SHP77 (cell line): ENCODE measurements at regions not wholly inside any gene's neighbourhood (a gene's known extent, or its start where the extent isn't known, plus 50 kb on each side); places are given as distances from the start of the nearest gene placed in this dataset.

Source experiments
- DNase-seq, 2 experiments: peaks; one replicate each; lab custom pipeline; 2025; lab: John Stamatoyannopoulos, UW

- no peak for DNase-seq
These were observed 973.5 kb upstream of the GOT2 start for GRCh38 chr16:59707436-59708226.

- DNase-seq, result no peak
These were observed 968.1 kb upstream of the GOT2 start for GRCh38 chr16:59701963-59702930.

GRCh38 chr16:59699786-59700185 lies 965.7 kb upstream of the GOT2 start:
- DNase-seq, result no peak

- DNase-seq, result no peak
These were observed 964.4 kb upstream of the GOT2 start for GRCh38 chr16:59698346-59699020.

- no peak for DNase-seq
These were observed 963.6 kb upstream of the GOT2 start for GRCh38 chr16:59697761-59698160.

- DNase-seq, result no peak
These were observed 963.1 kb upstream of the GOT2 start for GRCh38 chr16:59697236-59697635.

GRCh38 chr16:59696495-59696894 lies 962.4 kb upstream of the GOT2 start:
- DNase-seq, result no peak

GRCh38 chr16:59690216-59690615 lies 956.1 kb upstream of the GOT2 start:
- no peak for DNase-seq

GRCh38 chr16:59688006-59688405 lies 953.9 kb upstream of the GOT2 start:
- no peak for DNase-seq

GRCh38 chr16:59686405-59686804 lies 952.3 kb upstream of the GOT2 start:
- no peak for DNase-seq

- DNase-seq, result no peak
These were observed 950.8 kb upstream of the GOT2 start for GRCh38 chr16:59684911-59685310.

GRCh38 chr16:59683709-59684108 lies 949.6 kb upstream of the GOT2 start:
- no peak for DNase-seq

GRCh38 chr16:59665618-59666220 lies 931.6 kb upstream of the GOT2 start:
- DNase-seq, result no peak

GRCh38 chr16:59658572-59658971 lies 924.5 kb upstream of the GOT2 start:
- no peak for DNase-seq

- no peak for DNase-seq
These were observed 920.9 kb upstream of the GOT2 start for GRCh38 chr16:59655031-59655430.

GRCh38 chr16:59654455-59654854 lies 920.3 kb upstream of the GOT2 start:
- no peak for DNase-seq

- DNase-seq, result no peak
These were observed 917.5 kb upstream of the GOT2 start for GRCh38 chr16:59651662-59652061.

GRCh38 chr16:59645194-59645593 lies 911.1 kb upstream of the GOT2 start:
- no peak for DNase-seq

GRCh38 chr16:59635674-59636073 lies 901.6 kb upstream of the GOT2 start:
- no peak for DNase-seq

- no peak for DNase-seq
These were observed 900.8 kb upstream of the GOT2 start for GRCh38 chr16:59634951-59635350.

GRCh38 chr16:59634004-59634579 lies 900.0 kb upstream of the GOT2 start:
- DNase-seq, result no peak
